Hematopoietic multipotent progenitor cell treated with erythropoietin and hydrocortisone succinate and interleukin-3 and kit ligand, for 4 days (in vitro differentiated cells): ENCODE measurements at regions not wholly inside any gene's neighbourhood (a gene's known extent, or its start where the extent isn't known, plus 50 kb on each side); places are given as distances from the start of the nearest gene placed in this dataset.

Experiments
- DNase-seq: peaks from one replicate; pipeline ENCODE4 v3.0.0-alpha.2; 2015

DNA sequence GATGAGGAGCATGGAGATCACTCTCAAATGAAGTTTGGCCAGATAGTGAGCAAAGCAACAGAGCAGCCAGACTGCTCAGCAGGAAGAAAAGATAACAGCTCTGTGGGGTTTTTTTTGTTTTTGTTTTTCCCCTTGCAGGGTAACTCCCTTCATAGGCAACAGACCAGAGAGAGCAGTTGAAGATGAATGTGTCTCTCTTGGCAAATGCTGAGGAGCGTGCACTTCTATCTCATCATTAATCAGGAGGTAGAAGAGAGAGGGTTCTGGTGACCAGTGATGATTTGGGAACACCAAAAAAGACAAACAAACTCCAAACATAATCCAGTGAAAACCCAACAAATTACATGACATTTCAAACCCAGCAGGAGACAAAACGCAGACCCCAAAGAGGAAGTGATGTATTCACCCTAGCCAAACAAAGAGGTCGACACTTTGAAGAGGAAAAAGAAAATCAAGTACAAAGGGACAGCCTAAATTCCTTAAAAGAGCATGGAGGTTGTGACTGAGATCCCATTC, 66.2 kb upstream of the RREB1 start:
- DNase-seq, result peak; percentile 89

DNA sequence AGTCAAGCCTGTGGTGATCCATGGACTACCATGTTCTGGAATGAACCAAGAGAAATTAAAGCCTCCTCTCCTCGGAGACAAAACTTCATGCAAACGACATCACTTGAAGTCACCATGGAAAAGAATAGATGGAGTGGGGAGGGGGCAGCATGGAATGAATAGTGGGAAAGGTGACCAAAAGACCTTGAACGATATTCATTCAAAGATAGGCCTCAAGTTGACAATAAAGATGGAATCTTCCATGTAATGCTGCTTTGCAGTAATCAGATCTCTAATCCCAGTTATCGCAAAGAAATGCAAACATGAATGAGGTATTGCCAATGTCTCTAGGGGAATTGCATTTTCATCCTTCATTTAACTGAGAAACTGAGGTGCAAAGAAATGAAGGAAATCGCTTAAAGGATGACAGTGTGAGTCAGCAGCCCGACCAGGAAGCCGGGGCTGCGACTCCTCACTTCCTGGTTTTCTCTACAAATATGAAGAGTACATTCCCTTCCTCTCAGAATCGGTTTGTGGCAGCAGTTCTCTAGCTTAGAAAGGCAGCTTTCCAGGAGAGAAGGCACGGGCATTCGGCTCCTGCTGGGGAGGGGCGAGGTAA, 65.6 kb upstream of the RREB1 start:
- peak; percentile 67 for DNase-seq

GRCh38 chr6:7042654-7043545, 64.9 kb upstream of the RREB1 start:
- no peak for DNase-seq

- no peak for DNase-seq
Measured at GRCh38 chr6:7045331-7045730, 62.4 kb upstream of the RREB1 start.

GRCh38 chr6:7045746-7046145, 62.0 kb upstream of the RREB1 start:
- DNase-seq, result no peak

- DNase-seq, result no peak
Measured at GRCh38 chr6:7047128-7047527, 60.6 kb upstream of the RREB1 start.

GRCh38 chr6:7047966-7048365, 59.8 kb upstream of the RREB1 start:
- DNase-seq, result peak; percentile 84

GRCh38 chr6:7048894-7049293, 58.9 kb upstream of the RREB1 start:
- DNase-seq, result no peak

DNA sequence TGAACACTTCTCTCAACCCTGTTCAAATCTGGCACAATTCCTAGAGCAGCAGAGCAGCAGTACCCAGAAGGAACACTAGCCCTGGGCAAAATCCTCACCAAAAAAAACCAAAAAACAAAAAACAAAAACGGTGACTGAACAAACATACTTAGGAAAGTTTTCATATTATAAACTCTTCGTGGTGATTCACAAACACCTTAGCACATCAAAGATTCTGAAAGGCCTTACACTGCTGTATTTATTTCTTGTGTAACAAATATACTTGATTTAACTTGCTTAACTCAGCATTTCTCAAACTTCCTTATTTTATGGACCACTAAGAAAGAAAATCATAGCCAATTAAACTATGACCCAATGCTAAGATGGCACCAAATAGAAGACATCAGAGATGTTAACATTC, 57.8 kb upstream of the RREB1 start:
- DNase-seq, result peak; percentile 59

GRCh38 chr6:7050872-7051779, 56.6 kb upstream of the RREB1 start:
- DNase-seq, result peak; percentile 64

- DNase-seq, result peak; percentile 84
Measured at GRCh38 chr6:7051780-7052442, 55.9 kb upstream of the RREB1 start.

GRCh38 chr6:7052443-7053011, 55.2 kb upstream of the RREB1 start:
- peak; percentile 66 for DNase-seq

GRCh38 chr6:7053125-7053774, 54.5 kb upstream of the RREB1 start:
- DNase-seq, result peak; percentile 80
